Urinary bladder (tissue), 3 donors: ENCODE measurements at regions not wholly inside any gene's neighbourhood (a gene's known extent, or its start where the extent isn't known, plus 50 kb on each side); places are given as distances from the start of the nearest gene placed in this dataset.

ENCODE experiments used
- DNase-seq: peaks from one replicate; pipeline ENCODE4 v3.0.0-alpha.2; 2015; ENCODE audit errors: extremely low spot score
- H3K27ac ChIP-seq: one replicate; pipeline ENCODE4 v1.5.1; 2013; ENCODE audit warnings: low read depth, mild to moderate bottlenecking, moderate library complexity
- H3K36me3 ChIP-seq: one replicate; pipeline ENCODE4 v1.6.1; 2013; ENCODE audit warnings: mild to moderate bottlenecking, moderate library complexity; ENCODE audit not compliant: insufficient read depth
- H3K4me1 ChIP-seq: one replicate; pipeline ENCODE4 v1.6.1; 2013; ENCODE audit warnings: mild to moderate bottlenecking, moderate library complexity; ENCODE audit not compliant: insufficient read depth
- H3K4me3 ChIP-seq: one replicate; pipeline ENCODE4 v1.5.1; 2013; ENCODE audit warnings: low read depth, low read length
- WGBS: extraction: QIAGEN DNeasy Blood & Tissue Kit; methylation state at CpG from one replicate; pipeline ENCODE4 v1.1.7; 2013; 5-methylcytosine and 5-hydroxymethylcytosine counted together
- donor health status: healthy with polysubstance abuse.
- donor health status: healthy.

DNA sequence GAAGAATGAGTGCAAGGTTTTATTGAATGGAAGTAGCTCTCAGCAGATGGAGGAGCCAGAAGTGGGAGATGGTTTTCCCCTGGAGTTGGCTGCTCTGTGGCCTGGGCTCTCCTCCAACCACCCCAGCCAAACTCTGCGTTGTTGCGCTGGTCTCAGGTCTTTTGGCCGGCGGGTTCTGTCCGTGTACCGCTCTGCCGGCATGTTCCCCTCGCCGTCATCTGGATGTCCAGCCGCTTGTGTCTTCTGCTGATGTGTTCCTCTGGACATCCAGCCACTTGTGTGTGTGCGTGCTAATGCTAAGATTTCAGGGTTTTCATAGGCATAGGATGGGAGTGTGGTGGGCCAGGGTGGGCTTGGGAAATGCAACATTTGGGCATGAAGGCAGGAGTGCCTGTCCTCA is 1311.3 kb upstream of the TMEFF2 start:
- no peak for DNase-seq
- Histone ChIP-seq H3K4me1 (no peaks in the 10 kb centered on the region), H3K27ac (no peak overlapping the region), H3K4me3 (no peak overlapping the region), H3K36me3 (no peaks in the 10 kb centered on the region)
- WGBS: 95% methylated on average over 11 of the region's 11 CpGs

DNA sequence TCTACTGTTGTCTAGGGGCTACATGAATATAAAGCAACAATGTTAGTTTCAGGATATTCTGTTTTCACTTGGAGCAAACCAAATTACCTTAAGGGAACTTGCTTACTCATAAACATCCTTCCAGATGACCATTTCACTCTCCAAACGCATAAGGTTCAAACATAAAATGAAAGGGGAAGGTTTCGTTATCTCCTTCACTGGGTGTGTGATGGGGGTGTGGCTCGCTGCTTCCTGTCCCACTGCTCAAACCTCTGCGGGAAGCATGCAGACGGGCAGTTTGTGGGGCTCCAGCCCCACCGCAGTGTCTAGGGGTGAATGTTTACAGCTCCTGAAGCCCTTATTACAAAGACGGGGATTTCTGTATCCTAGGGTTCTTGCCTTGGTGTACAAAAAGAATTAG is 1310.9 kb upstream of the TMEFF2 start:
- 74% methylated on average over 7 of the region's 7 CpGs for WGBS
- Histone ChIP-seq H3K4me3 (no peak overlapping the region), H3K36me3 (no peaks in the 10 kb centered on the region), H3K27ac (no peak overlapping the region), H3K4me1 (no peaks in the 10 kb centered on the region)
- no peak for DNase-seq

DNA sequence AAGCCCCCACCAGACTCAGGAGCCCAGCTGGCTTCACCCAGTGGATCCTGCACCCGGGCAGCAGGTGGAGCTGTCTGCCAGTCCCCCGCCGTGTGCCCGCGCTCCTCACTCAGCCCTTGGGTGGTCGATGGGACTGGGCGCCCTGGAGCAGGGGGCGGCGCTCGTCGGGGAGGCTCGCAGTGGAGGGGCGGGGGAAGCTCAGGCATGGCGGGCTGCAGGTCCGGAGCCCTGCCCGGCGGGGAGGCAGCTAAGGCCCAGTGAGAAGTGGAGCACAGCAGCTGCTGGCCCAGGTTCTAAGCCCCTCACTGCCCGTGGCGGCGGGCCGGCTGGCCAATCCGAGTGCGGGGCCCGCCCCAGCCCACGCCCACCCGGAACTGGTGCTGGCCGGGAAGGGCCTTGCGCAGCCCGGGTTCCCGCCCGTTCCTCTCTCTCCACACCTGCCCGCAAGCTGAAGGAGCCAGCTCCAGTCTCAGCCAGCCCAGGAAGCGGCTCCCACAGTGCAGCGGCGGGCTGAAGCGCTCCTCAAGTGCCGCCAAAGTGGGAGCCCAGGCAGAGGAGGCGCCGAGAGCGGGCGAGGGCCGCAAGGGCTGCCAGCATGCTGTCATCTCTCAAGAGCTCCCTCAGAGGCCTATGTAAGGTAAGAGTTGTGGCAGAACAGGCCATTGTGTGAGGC is 1307.8 kb upstream of the TMEFF2 start:
- Histone ChIP-seq H3K4me1 (no peaks in the 10 kb centered on the region), H3K27ac (no peak overlapping the region), H3K36me3 (no peaks in the 10 kb centered on the region), H3K4me3 (no peak overlapping the region)
- no peak for DNase-seq
- WGBS: 92% methylated on average over 42 of the region's 42 CpGs

DNA sequence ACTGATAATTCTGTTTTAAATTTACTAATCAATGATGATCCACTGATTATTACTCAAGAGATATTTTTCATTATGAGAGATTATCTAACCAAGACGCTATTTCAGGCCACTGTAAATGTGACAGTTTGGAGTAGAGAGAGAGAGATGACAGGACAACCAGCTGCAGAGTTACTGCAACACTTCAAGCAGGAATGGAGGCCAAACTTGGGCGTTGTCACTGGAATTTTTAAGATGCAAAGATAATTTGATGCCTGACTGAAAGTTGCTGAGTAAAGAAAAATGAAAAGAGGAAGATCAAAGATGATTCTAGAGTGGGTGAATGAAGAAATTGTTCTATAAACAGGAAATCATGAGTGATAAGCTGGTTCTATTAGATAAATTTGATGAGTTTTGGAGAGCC is 1302.1 kb upstream of the TMEFF2 start:
- no peak for DNase-seq
- Histone ChIP-seq H3K27ac (no peak overlapping the region), H3K36me3 (no peaks in the 10 kb centered on the region), H3K4me1 (no peaks in the 10 kb centered on the region), H3K4me3 (no peak overlapping the region)
- 46% methylated on average over 2 of the region's 2 CpGs for WGBS

DNA sequence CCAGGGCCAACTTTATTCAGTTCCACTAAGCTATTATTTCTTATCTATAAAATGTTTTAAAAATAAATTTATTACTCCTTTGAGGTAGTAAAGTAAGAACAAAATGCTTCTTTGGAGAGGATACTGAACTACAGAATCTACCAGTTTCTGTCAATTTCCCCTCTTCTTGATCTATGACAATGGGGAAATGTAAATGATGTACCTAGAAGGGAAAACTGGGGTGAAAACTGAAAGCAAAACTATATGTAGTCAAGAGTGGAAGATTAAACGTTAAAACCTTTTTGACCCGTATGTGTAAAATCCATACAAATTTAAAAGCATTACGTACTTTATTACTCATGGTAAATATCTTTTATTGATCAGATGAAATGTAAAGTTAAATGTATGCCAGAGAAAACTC is 1287.8 kb upstream of the TMEFF2 start:
- WGBS: 90% methylated on average over 3 of the region's 3 CpGs

DNA sequence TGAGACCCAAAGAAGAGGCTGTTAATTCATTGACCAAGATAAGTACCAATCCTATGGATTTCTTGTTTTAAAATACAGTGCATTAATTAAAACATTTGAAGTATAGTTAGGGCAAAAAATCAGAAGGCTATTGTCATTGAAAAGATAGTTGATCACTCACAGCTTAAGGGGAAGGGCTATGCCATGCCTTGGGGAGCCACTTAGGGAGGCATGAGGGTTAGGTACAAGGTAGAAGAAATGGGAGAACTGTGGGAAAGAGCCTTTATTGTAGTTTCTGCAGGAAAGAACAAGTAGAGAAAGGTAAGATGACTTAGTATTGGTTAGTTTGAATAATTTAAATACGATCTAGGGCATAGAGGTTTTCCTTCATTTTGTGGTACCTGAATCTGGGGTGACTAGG is 1285.5 kb upstream of the TMEFF2 start:
- H3K36me3 ChIP-seq: no peaks in the 10 kb centered on the region
- H3K4me1 ChIP-seq: no peaks in the 10 kb centered on the region
- H3K4me3 ChIP-seq: no peak overlapping the region
- 79% methylated on average over 1 of the region's 1 CpG for WGBS
- no peak overlapping the region for H3K27ac ChIP-seq
- DNase-seq: no peak

More for the DNA sequence above, 1287.8 kb upstream of the TMEFF2 start:
- Histone ChIP-seq H3K27ac (no peak overlapping the region), H3K36me3 (no peaks in the 10 kb centered on the region), H3K4me3 (no peak overlapping the region), H3K4me1 (no peaks in the 10 kb centered on the region)
- DNase-seq: no peak

DNA sequence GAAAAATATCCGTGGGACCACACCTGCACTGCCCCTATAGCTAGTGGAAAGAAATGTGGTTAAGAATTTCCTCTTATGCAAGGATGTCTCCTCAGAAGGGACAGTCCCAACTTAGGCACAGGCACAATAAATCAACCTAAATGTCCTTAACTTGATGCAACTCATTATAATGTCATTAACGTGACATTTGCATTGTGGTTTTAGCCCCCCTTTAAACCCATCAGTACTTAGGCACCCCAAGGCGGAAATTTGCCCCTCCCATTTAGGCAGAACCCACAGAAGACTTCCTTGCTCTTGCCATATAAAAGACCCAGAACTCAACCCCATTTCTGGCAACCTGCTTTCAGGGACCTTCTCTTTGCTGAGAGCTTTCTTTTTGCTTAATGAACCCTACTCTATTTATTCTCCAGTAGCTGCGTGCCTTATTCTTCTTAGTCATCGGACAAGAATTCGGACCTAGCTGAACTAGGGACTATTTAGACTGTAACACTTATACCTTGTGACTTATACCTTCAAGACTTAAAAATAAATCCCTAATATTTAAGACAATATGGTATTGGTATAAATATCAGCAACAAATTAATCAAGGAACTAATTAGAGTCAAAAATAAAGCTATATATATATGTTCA is 1281.6 kb upstream of the TMEFF2 start:
- no peak overlapping the region for H3K27ac ChIP-seq
- H3K4me3 ChIP-seq: no peak overlapping the region
- no peaks in the 10 kb centered on the region for H3K36me3 ChIP-seq
- DNase-seq: no peak
- no peaks in the 10 kb centered on the region for H3K4me1 ChIP-seq
- 77% methylated on average over 6 of the region's 6 CpGs for WGBS

DNA sequence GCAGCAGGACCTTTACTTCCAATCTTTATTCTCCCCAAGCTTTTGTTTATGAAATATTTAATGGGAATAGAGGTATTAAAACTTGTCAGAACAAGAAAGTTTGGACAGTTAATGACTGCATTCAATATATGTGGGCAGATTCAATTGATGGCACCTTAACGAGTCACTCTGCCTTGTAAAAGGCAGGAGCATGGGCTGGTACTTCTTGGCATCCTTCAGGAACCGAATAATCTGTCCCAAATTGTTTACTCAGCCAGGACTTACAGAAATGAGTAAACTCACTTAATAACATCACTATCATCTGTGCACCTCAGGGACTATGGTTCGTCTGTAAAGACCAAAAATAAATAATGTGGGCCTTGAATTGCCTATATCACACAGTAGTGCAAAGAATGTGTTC is 1280.3 kb upstream of the TMEFF2 start:
- Histone ChIP-seq H3K4me3 (no peak overlapping the region), H3K27ac (no peak overlapping the region), H3K36me3 (no peaks in the 10 kb centered on the region), H3K4me1 (no peaks in the 10 kb centered on the region)
- 65% methylated on average over 3 of the region's 3 CpGs for whole genome bisulfite sequencing
- DNase-seq: no peak

DNA sequence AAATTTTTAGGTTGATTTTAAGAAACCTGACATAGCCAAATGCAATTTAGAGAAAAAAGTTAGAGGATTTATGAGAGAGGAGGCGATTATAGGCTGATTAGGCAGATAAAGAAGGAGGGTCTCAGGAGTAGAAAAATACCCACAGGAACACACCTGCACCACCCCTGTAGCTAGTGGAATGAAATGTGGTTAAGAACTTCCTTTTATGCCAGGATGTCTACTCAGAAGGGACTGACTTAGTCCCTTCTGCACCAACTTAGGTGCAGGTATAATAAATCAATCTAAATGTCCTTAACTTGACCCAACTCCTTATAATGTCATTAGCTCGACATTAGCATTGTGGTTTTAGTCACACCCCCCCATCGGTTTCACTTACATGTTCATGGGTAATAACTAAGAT is 1274.5 kb upstream of the TMEFF2 start:
- Histone ChIP-seq H3K4me1 (no peaks in the 10 kb centered on the region), H3K36me3 (no peaks in the 10 kb centered on the region), H3K4me3 (no peak overlapping the region), H3K27ac (no peak overlapping the region)
- no peak for DNase-seq
- 80% methylated on average over 3 of the region's 3 CpGs for WGBS

DNA sequence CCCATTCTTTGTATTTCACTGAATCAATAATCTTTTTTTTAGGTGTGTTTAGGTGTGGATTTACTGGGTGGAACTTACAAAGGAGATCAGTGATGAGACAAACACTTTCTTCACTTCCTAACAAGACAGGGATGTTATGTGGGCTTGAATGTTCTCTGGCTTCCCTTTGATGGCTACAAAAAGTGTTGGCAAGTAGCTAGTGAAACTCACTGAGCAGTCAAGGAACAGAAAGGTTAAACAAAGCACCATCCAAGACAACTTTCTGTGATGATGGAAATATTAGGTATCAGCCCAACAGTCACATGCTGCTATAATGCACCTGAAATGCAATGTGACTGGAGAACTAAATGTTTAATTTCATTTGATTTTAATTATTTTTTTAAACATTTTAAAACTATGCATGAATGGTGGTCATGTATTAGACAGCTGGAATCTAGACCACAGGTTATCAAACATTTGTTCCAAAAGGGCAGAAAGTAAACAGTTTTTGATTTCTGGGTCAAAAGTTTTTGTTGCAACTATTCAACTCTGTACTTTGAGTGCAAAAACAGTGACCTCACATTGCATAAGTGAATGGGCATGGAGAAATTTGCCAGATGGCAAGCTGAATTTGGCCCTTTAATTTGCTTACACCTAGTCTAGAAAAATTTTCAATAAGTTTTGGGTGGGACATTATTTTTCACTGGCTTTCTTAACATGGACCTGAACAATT is 1272.7 kb upstream of the TMEFF2 start:
- Histone ChIP-seq H3K27ac (no peak overlapping the region), H3K4me3 (no peak overlapping the region), H3K36me3 (no peaks in the 10 kb centered on the region), H3K4me1 (no peaks in the 10 kb centered on the region)
- DNase-seq: no peak

DNA sequence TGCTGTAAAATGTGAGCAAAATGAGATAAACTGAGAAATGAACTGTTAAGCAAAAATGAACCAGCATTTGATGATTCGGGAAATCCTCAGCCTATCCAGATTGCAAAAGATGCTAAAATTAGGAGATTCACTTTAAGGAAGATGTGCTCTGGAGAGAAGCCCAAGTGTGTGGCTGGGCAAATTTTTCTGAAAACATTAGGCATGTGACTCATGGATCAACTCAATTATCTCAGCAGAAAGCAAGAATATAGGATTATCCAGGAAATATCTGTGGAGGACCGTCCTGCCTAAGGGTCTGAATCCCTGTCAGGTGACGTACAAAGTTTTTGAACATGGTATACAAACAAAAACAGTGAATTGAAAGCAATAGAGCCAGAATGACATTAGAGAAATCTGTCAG is 1268.3 kb upstream of the TMEFF2 start:
- H3K4me3 ChIP-seq: no peak overlapping the region
- H3K27ac ChIP-seq: no peak overlapping the region
- no peak for DNase-seq
- 89% methylated on average over 3 of the region's 3 CpGs for WGBS
- H3K4me1 ChIP-seq: no peaks in the 10 kb centered on the region
- no peaks in the 10 kb centered on the region for H3K36me3 ChIP-seq

DNA sequence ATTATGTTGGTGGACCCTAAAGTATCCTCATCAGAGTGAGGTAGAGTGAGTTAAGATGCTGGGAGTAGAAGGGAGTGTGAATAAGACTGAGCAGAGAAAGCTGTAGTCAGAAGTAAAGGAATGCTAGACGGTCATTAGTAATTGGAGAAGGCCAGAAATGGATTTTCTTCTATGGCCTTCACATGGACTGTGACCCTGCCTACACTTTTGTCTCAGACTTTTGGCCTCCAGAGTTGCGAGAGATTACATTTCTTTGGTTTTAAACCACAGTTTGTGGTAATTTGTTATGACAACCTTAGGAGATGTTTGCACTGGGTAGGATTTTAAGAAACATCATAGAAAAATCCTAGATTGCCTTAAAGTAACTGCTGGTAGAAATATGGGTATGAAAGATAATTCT is 1267.7 kb upstream of the TMEFF2 start:
- Histone ChIP-seq H3K4me3 (no peak overlapping the region), H3K27ac (no peak overlapping the region), H3K4me1 (no peaks in the 10 kb centered on the region), H3K36me3 (no peaks in the 10 kb centered on the region)
- DNase-seq: no peak
- WGBS: 78% methylated on average over 2 of the region's 2 CpGs

DNA sequence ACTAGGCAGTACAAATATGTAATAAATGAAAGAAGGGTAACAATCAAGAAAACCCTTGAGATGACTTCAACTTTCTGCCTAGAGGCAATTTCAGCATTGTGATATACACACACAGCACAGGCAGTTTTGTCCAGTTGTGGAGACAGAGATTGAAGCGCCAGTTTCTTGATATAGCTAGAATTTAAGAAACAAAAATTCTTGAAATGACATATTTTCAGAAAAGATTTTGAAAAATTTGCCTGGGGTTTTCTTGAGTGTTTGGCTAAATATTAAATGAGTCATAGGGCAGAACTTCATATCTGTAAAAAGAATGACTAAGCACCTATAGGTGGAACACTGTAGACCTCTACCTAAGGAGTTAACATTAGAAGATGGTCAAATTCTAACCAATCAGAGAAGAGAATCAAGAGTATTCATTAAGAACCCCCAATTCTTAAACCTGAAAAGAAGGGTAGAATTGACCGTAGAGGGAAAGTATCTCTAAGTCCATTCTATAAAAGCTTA is 1266.8 kb upstream of the TMEFF2 start:
- Histone ChIP-seq H3K4me1 (no peaks in the 10 kb centered on the region), H3K4me3 (no peak overlapping the region), H3K36me3 (no peaks in the 10 kb centered on the region), H3K27ac (no peak overlapping the region)
- no peak for DNase-seq
- WGBS: 76% methylated on average over 2 of the region's 2 CpGs

DNA sequence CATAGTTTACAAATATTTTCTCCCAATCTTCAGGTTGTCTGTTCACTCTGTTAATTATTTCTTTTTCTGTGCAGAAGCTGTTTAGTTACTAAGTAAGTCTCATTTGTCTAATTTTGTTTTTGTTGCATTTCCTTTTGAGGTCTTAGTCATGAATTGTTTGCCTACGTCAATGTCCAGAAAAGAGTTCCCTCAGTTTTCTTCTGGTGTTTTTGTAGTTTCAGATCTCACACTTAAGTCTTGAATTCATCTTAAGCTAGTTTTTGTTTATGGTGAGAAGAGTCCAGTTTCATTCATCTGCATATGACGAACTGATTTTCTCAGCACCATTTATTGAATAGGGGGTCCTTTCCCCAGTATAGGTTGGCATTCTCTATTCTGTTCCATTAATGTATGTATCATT is 1252.2 kb upstream of the TMEFF2 start:
- H3K36me3 ChIP-seq: no peaks in the 10 kb centered on the region
- DNase-seq: no peak
- H3K4me1 ChIP-seq: no peaks in the 10 kb centered on the region
- whole genome bisulfite sequencing: 96% methylated on average over 2 of the region's 2 CpGs
- H3K4me3 ChIP-seq: no peak overlapping the region
- H3K27ac ChIP-seq: no peak overlapping the region
